ENCODE measurements at regions not wholly inside any gene's neighbourhood (a gene's known extent, or its start where the extent isn't known, plus 50 kb on each side); places are given as distances from the start of the nearest gene placed in this dataset.

DNA sequence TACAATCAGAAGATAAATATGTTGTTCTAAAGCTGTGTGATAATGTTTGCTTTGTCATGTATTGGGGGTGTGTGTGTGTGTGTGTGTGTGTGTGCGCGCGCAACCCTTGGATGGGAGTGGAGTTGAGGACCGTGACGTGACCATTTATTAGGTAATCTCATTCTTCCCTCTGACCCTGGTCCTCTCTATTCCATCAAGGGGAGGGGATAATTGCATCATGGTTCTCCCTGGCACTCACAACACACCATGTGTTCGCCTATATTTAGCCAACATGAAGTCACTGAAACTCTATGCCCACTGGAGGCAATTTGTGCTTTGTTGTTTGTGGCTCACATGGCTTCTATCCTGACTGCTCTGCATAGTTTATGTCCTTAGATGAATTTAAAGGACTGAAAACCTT is 79.8 kb upstream of the LRPPRC start:
- no peak for DNase-seq (ENCODE audit: low spot score)
- peak overlapping the region in 1 of 2 donors; percentile 35 for H3K27ac ChIP-seq

DNA sequence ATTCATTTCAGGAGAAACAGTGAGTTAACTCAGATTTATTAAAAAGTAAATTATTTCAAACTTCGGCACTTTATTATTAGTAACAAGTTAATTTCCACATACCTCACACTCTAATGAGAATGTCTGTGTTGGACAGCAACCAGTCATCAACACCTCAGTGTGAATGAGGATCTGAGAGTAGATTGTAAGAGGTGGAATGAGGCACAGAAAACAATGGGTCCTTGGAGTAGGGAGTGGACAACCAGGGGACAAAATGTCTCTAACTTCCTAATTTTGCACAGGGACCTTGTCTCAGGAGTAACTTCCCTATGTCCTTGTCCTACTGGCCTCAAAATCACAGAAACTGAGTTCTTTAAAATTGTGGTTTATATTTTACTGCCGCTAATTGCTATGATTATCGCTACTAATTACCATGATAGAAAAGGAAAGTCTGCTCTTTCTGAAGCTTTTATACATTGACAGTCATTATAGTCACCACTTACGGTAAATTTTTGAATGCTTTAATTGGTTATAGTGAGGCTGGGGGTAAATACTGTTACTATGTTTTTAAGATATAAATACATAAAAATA is 82.2 kb upstream of the LRPPRC start:
- DNase-seq (ENCODE audit: low spot score) = no peak
- no peak overlapping the region for H3K4me3 ChIP-seq
- H3K27ac ChIP-seq = no peak overlapping the region
- TF ChIP-seq, protein P1, sequence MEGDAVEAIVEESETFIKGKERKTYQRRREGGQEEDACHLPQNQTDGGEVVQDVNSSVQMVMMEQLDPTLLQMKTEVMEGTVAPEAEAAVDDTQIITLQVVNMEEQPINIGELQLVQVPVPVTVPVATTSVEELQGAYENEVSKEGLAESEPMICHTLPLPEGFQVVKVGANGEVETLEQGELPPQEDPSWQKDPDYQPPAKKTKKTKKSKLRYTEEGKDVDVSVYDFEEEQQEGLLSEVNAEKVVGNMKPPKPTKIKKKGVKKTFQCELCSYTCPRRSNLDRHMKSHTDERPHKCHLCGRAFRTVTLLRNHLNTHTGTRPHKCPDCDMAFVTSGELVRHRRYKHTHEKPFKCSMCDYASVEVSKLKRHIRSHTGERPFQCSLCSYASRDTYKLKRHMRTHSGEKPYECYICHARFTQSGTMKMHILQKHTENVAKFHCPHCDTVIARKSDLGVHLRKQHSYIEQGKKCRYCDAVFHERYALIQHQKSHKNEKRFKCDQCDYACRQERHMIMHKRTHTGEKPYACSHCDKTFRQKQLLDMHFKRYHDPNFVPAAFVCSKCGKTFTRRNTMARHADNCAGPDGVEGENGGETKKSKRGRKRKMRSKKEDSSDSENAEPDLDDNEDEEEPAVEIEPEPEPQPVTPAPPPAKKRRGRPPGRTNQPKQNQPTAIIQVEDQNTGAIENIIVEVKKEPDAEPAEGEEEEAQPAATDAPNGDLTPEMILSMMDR (IDR thresholded peaks at IDR 0.05) = no peak

More for the DNA sequence above, 79.8 kb upstream of the LRPPRC start:
- H3K4me3 ChIP-seq = no peak overlapping the region
- TF ChIP-seq, protein P1 (IDR thresholded peaks at IDR 0.05) = no peak

DNA sequence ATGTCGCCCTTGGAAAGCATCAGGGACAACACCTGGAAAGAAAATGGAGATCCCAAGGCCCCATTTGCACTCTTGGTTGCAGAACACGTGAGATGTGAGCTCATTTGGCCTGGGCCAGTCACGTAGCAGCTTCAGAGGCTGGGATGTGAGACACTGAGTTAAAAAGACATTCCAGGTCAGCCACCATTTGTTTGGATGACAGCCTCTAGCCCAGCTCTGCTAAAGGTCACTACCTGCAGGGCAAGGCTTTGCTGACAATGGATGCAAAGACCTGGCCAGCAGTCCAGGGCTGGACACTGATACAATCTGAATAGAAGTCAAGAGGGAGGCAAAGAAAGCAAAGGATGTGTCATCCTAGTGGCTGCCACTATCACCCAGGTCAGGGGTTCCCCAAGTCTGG is 83.9 kb upstream of the LRPPRC start:
- Histone ChIP-seq H3K4me3 (no peak overlapping the region), H3K27ac (no peak overlapping the region)
- DNase-seq (ENCODE audit: low spot score) = no peak
- TF ChIP-seq, protein P1 (IDR thresholded peaks at IDR 0.05) = no peak

DNA sequence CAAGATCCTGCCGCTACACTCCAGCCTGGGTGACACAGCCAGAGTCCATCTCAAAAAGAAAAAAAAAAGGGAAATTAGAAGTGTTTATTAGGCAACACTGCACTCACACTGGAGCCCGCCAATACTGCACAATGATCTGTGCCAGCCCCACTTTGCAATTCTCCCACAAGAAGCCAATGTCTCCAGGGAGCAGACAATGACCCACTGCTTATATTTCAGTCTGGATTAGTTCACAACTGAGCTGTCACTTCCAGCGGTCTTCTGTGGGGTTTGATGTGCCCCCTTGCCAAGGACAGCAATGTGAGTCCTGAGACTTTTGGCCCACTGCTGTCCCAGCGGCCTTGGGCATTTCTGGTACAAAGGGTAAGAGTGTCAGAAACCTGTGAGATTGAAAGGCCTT is 85.6 kb upstream of the PPM1B start:
- Histone ChIP-seq H3K4me3 (no peak overlapping the region), H3K27ac (no peak overlapping the region)
- no peak for DNase-seq (ENCODE audit: low spot score)
- TF ChIP-seq, protein P1 (IDR thresholded peaks at IDR 0.05) = no peak

DNA sequence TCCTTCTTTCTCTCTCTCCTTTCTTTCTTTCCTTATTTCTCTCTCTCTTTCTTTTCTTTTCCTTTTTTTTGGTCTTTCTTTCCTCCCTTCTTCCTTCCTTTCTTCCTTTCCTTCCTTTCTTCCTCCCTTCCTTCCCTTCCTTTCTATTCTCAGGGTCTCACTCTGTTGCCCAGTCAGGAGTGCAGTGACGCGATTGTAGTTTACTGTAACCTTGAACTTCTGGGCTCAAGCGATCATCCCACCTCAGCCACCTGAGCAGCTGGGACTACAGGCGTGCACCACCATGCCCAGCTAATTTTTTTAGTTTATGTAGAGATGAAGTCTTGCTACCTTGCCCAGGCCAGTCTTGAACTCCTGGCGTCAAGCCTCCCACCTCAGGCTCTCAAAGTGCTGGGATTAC is 83.8 kb upstream of the PPM1B start:
- TF ChIP-seq, protein P1 (IDR thresholded peaks at IDR 0.05) = no peak
- Histone ChIP-seq H3K4me3 (no peak overlapping the region), H3K27ac (no peak overlapping the region)
- peak; percentile 29 for DNase-seq (ENCODE audit: low spot score)

DNA sequence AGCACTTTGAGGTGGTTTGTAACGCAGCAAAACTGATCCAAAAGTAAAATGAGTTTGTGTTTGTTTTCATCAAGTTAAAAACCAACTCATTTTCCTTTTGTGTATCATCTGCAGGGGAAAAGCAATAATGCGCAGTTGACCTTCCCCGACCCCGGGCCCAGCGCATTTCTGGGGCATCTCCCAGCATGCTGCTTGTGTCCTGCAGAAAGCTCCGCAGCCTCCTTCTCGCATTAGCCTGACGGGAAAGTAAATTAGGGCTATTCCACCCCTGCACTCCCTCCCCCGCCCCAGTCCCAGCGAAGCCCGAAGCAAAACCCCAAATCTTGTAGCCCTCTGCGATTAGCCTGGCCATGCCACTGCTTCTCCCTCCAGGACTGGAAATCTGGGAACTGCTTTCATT is 82.0 kb upstream of the PPM1B start:
- H3K4me3 ChIP-seq = peak overlapping the region; percentile 64
- no peak for DNase-seq (ENCODE audit: low spot score)
- TF ChIP-seq, protein P1 (IDR thresholded peaks at IDR 0.05) = no peak
- H3K27ac ChIP-seq = peak overlapping the region; percentile 59

DNA sequence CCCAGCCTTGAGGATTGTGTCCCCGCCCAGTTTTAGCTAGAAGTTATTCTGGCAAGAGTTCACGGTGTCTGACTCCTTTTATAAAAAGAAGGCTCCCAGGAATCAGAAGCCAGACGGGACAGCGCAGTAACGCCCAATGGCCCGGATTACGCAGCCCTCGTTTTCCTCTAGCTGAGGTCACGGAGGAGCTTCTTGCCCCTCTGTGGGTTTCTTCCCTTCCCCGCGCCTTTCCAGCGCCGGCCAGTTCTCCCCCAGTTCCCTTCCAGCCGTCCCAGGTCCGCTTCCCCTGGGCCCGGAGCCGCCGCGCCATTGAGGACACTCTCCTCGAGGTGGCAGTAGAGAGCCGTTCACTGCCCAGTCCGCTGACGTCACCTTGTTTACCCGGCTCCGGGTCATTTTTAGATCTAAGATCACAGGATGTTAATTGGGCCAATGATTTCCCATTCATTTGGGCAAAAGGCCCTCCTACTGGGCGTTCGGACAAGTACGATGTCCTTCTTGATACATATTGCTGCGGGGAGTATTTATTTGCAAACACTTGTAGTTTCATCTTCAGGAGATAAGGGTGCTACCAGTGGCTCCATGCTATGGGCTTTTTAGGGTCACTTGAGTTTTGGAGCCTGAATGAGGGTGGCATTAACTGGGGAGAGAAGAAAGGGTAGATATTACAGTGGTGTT is 81.5 kb upstream of the PPM1B start:
- Histone ChIP-seq H3K27ac (peak overlapping the region; percentile 59), H3K4me3 (peak overlapping the region; percentile 64)
- TF ChIP-seq, protein P1 (IDR thresholded peaks at IDR 0.05) = peak; percentile 94
- peak; percentile 88 for DNase-seq (ENCODE audit: low spot score)
